ENCODE measurements at regions not wholly inside any gene's neighbourhood (a gene's known extent, or its start where the extent isn't known, plus 50 kb on each side); places are given as distances from the start of the nearest gene placed in this dataset.

- TF ChIP-seq CTCF (IDR thresholded peaks at IDR 0.05 in 4 of 5, conservative IDR thresholded peaks at IDR 0.05 in 1 of 5) = no peak
- no peak for TF ChIP-seq POLR2A (IDR thresholded peaks at IDR 0.05)
- Histone ChIP-seq H3K4me3 (no peak overlapping the region), H3K9me3 (no peaks in the 10 kb centered on the region), H3K4me1 (no peaks in the 10 kb centered on the region), H3K27ac (no peak overlapping the region), H3K36me3 (no peaks in the 10 kb centered on the region), H3K27me3 (no peaks in the 10 kb centered on the region)
- no peak for DNase-seq
- intact Hi-C loops (cut with DNase I; ENCODE audit: low total_unique reads) = no loop called here
- ATAC-seq = no peak
- in situ Hi-C loops (cut with MboI; ENCODE audit: low sequenced_read_pairs in 4 of 4) = no loop called here
Observed at GRCh38 chr6:94683409-94683808, 893.9 kb upstream of the MANEA start.

- H3K4me3 ChIP-seq = no peak overlapping the region
- DNase-seq = no peak
- no peaks in the 10 kb centered on the region for H3K9me3 ChIP-seq
- ATAC-seq = no peak
- TF ChIP-seq CTCF (IDR thresholded peaks at IDR 0.05 in 4 of 5, conservative IDR thresholded peaks at IDR 0.05 in 1 of 5) (no peak), POLR2A (IDR thresholded peaks at IDR 0.05) (no peak)
- no peaks in the 10 kb centered on the region for H3K27me3 ChIP-seq
- no peak overlapping the region for H3K27ac ChIP-seq
- no peaks in the 10 kb centered on the region for H3K4me1 ChIP-seq
- in situ Hi-C loops (cut with MboI; ENCODE audit: low sequenced_read_pairs in 4 of 4) = no loop called here
- intact Hi-C loops (cut with DNase I; ENCODE audit: low total_unique reads) = no loop called here
- no peaks in the 10 kb centered on the region for H3K36me3 ChIP-seq
Observed at GRCh38 chr6:94680669-94681212, 896.6 kb upstream of the MANEA start.

GRCh38 chr6:94673251-94673650 lies 904.1 kb upstream of the MANEA start:
- no peak for ATAC-seq
- in situ Hi-C loops (cut with MboI; ENCODE audit: low sequenced_read_pairs in 4 of 4) (no loop called here), intact Hi-C loops (cut with DNase I; ENCODE audit: low total_unique reads) (no loop called here)
- H3K4me1 ChIP-seq = no peaks in the 10 kb centered on the region
- no peaks in the 10 kb centered on the region for H3K27me3 ChIP-seq
- H3K27ac ChIP-seq = no peak overlapping the region
- no peak for DNase-seq
- no peaks in the 10 kb centered on the region for H3K36me3 ChIP-seq
- H3K9me3 ChIP-seq = no peaks in the 10 kb centered on the region
- TF ChIP-seq CTCF (IDR thresholded peaks at IDR 0.05 in 4 of 5, conservative IDR thresholded peaks at IDR 0.05 in 1 of 5) (no peak), POLR2A (IDR thresholded peaks at IDR 0.05) (no peak)
- H3K4me3 ChIP-seq = no peak overlapping the region

- ATAC-seq (no peak), DNase-seq (no peak)
- no peaks in the 10 kb centered on the region for H3K9me3 ChIP-seq
- no peaks in the 10 kb centered on the region for H3K36me3 ChIP-seq
- TF ChIP-seq POLR2A (IDR thresholded peaks at IDR 0.05) = no peak
- no peak for TF ChIP-seq CTCF (IDR thresholded peaks at IDR 0.05 in 4 of 5, conservative IDR thresholded peaks at IDR 0.05 in 1 of 5)
- no peaks in the 10 kb centered on the region for H3K27me3 ChIP-seq
- H3K4me1 ChIP-seq = no peaks in the 10 kb centered on the region
- no peak overlapping the region for H3K27ac ChIP-seq
- intact Hi-C loops (cut with DNase I; ENCODE audit: low total_unique reads) (no loop called here), in situ Hi-C loops (cut with MboI; ENCODE audit: low sequenced_read_pairs in 4 of 4) (no loop called here)
- H3K4me3 ChIP-seq = no peak overlapping the region
Observed at GRCh38 chr6:94670017-94670416, 907.3 kb upstream of the MANEA start.

GRCh38 chr6:94668876-94669275 lies 908.5 kb upstream of the MANEA start:
- Histone ChIP-seq H3K4me1 (no peaks in the 10 kb centered on the region), H3K4me3 (no peak overlapping the region), H3K9me3 (no peaks in the 10 kb centered on the region), H3K27ac (no peak overlapping the region), H3K36me3 (no peaks in the 10 kb centered on the region), H3K27me3 (no peaks in the 10 kb centered on the region)
- ATAC-seq = no peak
- in situ Hi-C loops (cut with MboI; ENCODE audit: low sequenced_read_pairs in 4 of 4) (no loop called here), intact Hi-C loops (cut with DNase I; ENCODE audit: low total_unique reads) (no loop called here)
- no peak for DNase-seq
- TF ChIP-seq CTCF (IDR thresholded peaks at IDR 0.05 in 4 of 5, conservative IDR thresholded peaks at IDR 0.05 in 1 of 5) (no peak), POLR2A (IDR thresholded peaks at IDR 0.05) (no peak)

Data from gastrocnemius medialis (tissue), 4 donors.